ENCODE measurements at regions not wholly inside any gene's neighbourhood (a gene's known extent, or its start where the extent isn't known, plus 50 kb on each side); places are given as distances from the start of the nearest gene placed in this dataset.
"Not testable (repeated sequence)": the region's sequence is repeated elsewhere in the genome, so short reads cannot be mapped to it uniquely, and the experiment has no call there.

DNA sequence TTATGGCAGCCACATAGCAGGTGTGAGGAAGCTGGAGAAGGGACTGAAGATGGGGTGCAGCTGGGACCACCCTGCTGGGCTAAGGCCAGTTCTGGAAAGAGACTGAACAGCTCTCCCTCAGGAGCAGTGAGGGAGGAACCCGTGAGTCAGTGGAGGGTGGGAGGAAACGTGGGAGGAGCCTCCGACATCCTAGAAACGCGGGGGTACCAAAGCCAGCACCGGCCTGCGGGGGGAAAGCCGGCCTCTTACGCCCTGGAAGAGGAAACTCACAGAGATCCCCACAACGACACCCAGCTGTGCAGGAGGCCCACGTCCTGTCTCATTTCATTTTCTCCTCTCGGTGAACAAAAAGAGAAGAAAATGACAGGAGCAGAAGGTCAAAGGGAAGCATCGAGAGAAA lies 185.8 kb upstream of the IRX4 start:
- Histone ChIP-seq H3K27ac (ENCODE audit: low read length) (no peak overlapping the region), H3K27me3 (ENCODE audit: insufficient read depth, low read length) (no peaks in the 10 kb centered on the region), H3K4me3 (ENCODE audit: low read length) (no peak overlapping the region), H3K36me3 (ENCODE audit: insufficient read depth, low read depth, low read length) (no peaks in the 10 kb centered on the region), H3K4me1 (ENCODE audit: insufficient read depth, low read length) (no peaks in the 10 kb centered on the region; the same call in 1 of the 2 replicates), H3K9me3 (ENCODE audit: insufficient read depth, low read depth, low read length) (no peaks in the 10 kb centered on the region), H3K9ac (ENCODE audit: low read depth, low read length) (no peak overlapping the region)

DNA sequence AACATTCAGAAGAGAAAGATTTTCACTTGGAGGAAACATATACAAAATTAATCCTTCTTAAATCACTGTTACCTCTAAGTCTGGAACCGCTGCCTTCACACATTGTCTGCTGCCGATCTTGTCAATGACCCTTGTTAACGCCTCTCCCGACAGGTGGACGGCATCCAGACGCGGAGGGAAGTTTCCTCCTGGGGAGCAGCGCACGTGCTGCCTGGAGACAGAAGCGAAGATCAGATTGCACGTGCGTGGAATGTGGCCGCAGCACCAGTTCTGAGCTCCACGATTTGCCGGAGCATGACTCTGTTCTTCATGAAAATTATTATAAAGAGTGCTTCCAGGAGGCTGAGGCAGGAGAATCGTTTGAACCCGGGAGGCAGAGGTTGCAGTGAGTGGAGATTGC lies 183.6 kb upstream of the IRX4 start:
- Histone ChIP-seq H3K9ac (ENCODE audit: low read depth, low read length) (no peak overlapping the region), H3K4me3 (ENCODE audit: low read length) (no peak overlapping the region), H3K27me3 (ENCODE audit: insufficient read depth, low read length) (no peaks in the 10 kb centered on the region), H3K27ac (ENCODE audit: low read length) (no peak overlapping the region), H3K4me1 (ENCODE audit: insufficient read depth, low read length) (no peaks in the 10 kb centered on the region; the same call in 1 of the 2 replicates), H3K9me3 (ENCODE audit: insufficient read depth, low read depth, low read length) (no peaks in the 10 kb centered on the region), H3K36me3 (ENCODE audit: insufficient read depth, low read depth, low read length) (no peaks in the 10 kb centered on the region)

DNA sequence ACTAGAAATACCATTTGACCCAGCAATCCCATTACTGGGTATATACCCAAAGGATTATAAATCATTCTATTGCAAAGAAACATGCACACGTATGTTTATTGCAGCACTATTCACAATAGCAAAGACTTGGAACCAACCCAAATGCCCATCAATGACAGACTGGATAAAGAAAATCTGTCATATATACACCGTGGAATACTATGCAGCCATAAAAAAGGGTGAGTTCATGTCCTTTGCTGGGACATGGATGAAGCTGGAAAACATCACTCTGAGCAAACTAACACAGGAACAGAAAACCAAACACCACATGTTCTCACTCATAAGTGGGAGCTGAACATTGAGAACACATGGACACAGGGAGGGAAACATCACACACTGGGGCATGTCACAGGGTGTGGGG lies 180.7 kb upstream of the IRX4 start:
- H3K9ac ChIP-seq (ENCODE audit: low read depth, low read length); H3K4me3 ChIP-seq (ENCODE audit: low read length); H3K9me3 ChIP-seq (ENCODE audit: insufficient read depth, low read depth, low read length); H3K36me3 ChIP-seq (ENCODE audit: insufficient read depth, low read depth, low read length); H3K27ac ChIP-seq (ENCODE audit: low read length); H3K4me1 ChIP-seq (ENCODE audit: insufficient read depth, low read length); H3K27me3 ChIP-seq (ENCODE audit: insufficient read depth, low read length): not testable (repeated sequence)

DNA sequence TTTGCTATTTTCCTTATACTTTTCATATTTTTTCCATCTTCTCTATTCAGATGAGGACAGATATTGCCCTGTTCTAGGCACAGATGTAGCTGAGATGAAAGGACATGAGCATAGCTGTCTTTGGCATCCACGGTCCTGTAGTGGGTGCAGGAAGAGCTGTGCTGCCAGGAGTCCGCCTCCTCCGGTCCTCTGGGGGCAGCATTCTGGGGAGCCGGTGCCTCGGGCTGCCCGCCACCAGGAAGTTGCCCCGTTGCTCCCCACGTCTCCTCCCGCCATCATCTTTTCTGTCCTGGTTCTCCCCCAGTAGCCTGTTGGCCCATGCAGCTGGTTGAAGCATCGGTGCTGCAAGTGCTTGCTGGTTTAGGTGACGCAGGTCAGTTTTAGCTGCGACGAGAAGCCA lies 170.0 kb upstream of the IRX4 start:
- no peaks in the 10 kb centered on the region for H3K36me3 ChIP-seq (ENCODE audit: insufficient read depth, low read depth, low read length)
- peaks cover 8% of the 10 kb centered on the region; the same call in 1 of the 2 replicates for H3K9me3 ChIP-seq (ENCODE audit: insufficient read depth, low read depth, low read length)
- H3K4me1 ChIP-seq (ENCODE audit: insufficient read depth, low read length), result no peaks in the 10 kb centered on the region; the same call in 1 of the 2 replicates
- no peaks in the 10 kb centered on the region for H3K27me3 ChIP-seq (ENCODE audit: insufficient read depth, low read length)
- no peak overlapping the region for H3K4me3 ChIP-seq (ENCODE audit: low read length)
- H3K9ac ChIP-seq (ENCODE audit: low read depth, low read length), result no peak overlapping the region
- no peak overlapping the region for H3K27ac ChIP-seq (ENCODE audit: low read length)

DNA sequence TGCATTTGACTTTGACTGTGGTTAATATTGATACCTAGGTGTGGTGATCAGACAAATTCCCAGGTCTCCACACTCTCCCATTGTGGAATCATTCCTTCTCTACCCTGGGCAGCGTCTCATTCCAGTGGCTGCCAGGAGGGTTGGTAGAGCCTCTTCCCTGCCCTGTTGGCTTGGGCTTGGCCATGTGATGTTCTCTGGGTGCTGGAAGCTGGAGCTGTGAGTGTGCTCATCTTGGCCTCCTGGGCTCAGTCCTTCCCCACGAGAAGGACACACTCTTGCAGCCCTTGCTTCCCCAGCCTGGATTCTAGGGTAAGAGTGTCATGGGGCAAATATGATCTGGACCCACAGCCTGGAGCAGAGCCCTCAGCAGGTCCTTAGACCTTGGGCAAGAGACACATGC lies 167.2 kb upstream of the IRX4 start:
- Histone ChIP-seq H3K4me1 (ENCODE audit: insufficient read depth, low read length) (no peaks in the 10 kb centered on the region; the same call in 1 of the 2 replicates), H3K27me3 (ENCODE audit: insufficient read depth, low read length) (no peaks in the 10 kb centered on the region)

DNA sequence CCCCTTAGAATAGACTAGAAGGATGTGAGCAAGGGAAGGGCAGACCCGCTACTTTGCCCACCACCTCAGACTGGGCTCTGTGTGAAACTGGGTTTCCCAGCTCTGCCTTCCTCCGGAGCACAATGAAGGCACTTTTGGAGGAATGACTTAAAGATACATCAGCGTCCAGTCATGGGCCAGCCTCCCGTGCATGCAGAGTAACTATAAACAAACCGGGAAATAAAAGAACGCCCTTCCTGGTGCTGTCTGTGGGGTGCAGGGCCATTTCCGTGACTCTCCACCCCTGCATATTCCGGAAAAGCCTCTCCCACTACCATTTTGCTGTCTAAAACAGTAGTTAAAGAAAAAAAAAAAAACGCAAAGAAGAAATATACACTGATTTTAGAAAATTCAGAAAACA lies 165.9 kb upstream of the IRX4 start:
- no peaks in the 10 kb centered on the region for H3K27me3 ChIP-seq (ENCODE audit: insufficient read depth, low read length)
- no peaks in the 10 kb centered on the region; the same call in 1 of the 2 replicates for H3K4me1 ChIP-seq (ENCODE audit: insufficient read depth, low read length)
- no peak overlapping the region for H3K27ac ChIP-seq (ENCODE audit: low read length)
- no peaks in the 10 kb centered on the region for H3K9me3 ChIP-seq (ENCODE audit: insufficient read depth, low read depth, low read length)
- no peaks in the 10 kb centered on the region for H3K36me3 ChIP-seq (ENCODE audit: insufficient read depth, low read depth, low read length)
- H3K4me3 ChIP-seq (ENCODE audit: low read length), result no peak overlapping the region
- H3K9ac ChIP-seq (ENCODE audit: low read depth, low read length), result no peak overlapping the region

More for the DNA sequence above, 167.2 kb upstream of the IRX4 start:
- H3K9ac ChIP-seq (ENCODE audit: low read depth, low read length), result no peak overlapping the region
- H3K9me3 ChIP-seq (ENCODE audit: insufficient read depth, low read depth, low read length), result no peaks in the 10 kb centered on the region
- no peak overlapping the region for H3K27ac ChIP-seq (ENCODE audit: low read length)
- no peaks in the 10 kb centered on the region for H3K36me3 ChIP-seq (ENCODE audit: insufficient read depth, low read depth, low read length)
- H3K4me3 ChIP-seq (ENCODE audit: low read length), result no peak overlapping the region

DNA sequence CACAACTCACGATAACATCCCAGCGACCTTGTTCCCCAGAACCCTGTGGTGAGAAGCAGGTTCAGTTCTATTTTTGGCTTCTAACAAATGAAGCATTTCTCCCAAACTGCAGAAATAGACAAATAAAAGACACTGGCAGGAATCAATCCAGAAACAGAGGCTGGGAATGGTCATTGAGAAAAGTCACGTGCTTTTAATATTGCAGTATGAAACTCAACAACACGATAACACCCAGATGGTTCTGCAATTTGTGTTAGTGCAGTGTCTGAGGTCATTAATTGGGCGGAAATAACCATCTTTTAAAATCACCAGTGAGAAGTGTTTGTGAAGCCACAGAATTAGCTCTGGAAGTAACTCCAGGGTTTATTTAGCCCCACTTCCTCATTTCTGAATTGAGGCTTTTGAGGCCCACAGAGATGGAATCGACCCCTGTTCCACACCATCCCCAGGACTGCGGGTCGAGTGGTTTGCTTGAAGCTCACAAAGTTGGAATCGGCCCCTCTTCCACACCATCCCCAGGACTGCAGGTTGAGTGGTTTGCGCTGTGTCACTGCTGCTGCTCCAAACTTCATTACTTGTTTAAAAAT lies 164.7 kb upstream of the IRX4 start:
- H3K27ac ChIP-seq (ENCODE audit: low read length), result no peak overlapping the region
- no peak overlapping the region for H3K4me3 ChIP-seq (ENCODE audit: low read length)
- H3K9me3 ChIP-seq (ENCODE audit: insufficient read depth, low read depth, low read length), result no peaks in the 10 kb centered on the region
- no peaks in the 10 kb centered on the region; the same call in 1 of the 2 replicates for H3K4me1 ChIP-seq (ENCODE audit: insufficient read depth, low read length)
- no peak overlapping the region for H3K9ac ChIP-seq (ENCODE audit: low read depth, low read length)
- H3K36me3 ChIP-seq (ENCODE audit: insufficient read depth, low read depth, low read length), result no peaks in the 10 kb centered on the region
- no peaks in the 10 kb centered on the region for H3K27me3 ChIP-seq (ENCODE audit: insufficient read depth, low read length)

DNA sequence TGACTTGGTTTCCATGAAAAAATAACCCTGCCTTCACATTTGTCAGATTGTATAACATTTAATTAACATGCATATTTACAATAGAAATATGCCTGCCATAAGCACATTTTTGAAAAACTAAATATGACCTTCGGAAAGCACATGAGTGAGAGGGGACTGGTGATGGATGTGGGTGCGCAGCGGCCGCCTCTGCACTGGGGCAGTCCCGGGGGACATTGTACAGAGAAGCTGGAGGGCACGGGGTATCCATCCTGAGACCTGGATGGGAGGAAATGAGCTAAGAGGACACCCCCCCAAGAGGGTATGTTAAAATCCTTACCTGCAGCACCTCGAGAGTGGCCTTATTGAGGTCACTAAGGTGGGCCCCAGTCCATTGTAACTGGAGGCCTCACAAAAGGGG lies 161.3 kb upstream of the IRX4 start:
- no peak overlapping the region for H3K9ac ChIP-seq (ENCODE audit: low read depth, low read length)
- H3K9me3 ChIP-seq (ENCODE audit: insufficient read depth, low read depth, low read length), result no peaks in the 10 kb centered on the region
- no peak overlapping the region for H3K4me3 ChIP-seq (ENCODE audit: low read length)
- H3K36me3 ChIP-seq (ENCODE audit: insufficient read depth, low read depth, low read length), result no peaks in the 10 kb centered on the region
- H3K27me3 ChIP-seq (ENCODE audit: insufficient read depth, low read length), result no peaks in the 10 kb centered on the region
- no peak overlapping the region for H3K27ac ChIP-seq (ENCODE audit: low read length)
- peaks cover 2% of the 10 kb centered on the region; the same call in 1 of the 2 replicates for H3K4me1 ChIP-seq (ENCODE audit: insufficient read depth, low read length)

DNA sequence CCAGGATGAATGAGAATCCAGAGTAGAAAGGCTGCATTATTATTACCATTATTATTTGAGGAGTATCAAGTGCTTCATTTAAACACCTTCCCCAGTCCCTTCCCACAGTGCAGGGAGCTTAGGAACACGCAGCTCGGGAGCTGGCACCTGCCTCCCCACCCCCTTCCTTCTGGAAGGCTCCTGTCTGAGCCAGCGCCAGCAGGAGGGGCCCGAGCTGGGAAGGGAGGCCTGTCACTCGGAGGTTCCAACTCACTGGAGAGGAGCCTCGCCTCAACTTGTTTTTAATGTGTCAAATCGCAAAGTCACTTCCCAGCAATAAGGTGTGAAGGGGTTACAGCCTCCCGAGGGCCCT lies 156.4 kb upstream of the IRX4 start:
- Histone ChIP-seq H3K9me3 (ENCODE audit: insufficient read depth, low read depth, low read length) (no peaks in the 10 kb centered on the region), H3K9ac (ENCODE audit: low read depth, low read length) (no peak overlapping the region), H3K36me3 (ENCODE audit: insufficient read depth, low read depth, low read length) (no peaks in the 10 kb centered on the region), H3K27me3 (ENCODE audit: insufficient read depth, low read length) (peaks cover 27% of the 10 kb centered on the region), H3K4me3 (ENCODE audit: low read length) (no peak overlapping the region), H3K4me1 (ENCODE audit: insufficient read depth, low read length) (peaks cover 3% of the 10 kb centered on the region; the same call in 1 of the 2 replicates), H3K27ac (ENCODE audit: low read length) (no peak overlapping the region)

DNA sequence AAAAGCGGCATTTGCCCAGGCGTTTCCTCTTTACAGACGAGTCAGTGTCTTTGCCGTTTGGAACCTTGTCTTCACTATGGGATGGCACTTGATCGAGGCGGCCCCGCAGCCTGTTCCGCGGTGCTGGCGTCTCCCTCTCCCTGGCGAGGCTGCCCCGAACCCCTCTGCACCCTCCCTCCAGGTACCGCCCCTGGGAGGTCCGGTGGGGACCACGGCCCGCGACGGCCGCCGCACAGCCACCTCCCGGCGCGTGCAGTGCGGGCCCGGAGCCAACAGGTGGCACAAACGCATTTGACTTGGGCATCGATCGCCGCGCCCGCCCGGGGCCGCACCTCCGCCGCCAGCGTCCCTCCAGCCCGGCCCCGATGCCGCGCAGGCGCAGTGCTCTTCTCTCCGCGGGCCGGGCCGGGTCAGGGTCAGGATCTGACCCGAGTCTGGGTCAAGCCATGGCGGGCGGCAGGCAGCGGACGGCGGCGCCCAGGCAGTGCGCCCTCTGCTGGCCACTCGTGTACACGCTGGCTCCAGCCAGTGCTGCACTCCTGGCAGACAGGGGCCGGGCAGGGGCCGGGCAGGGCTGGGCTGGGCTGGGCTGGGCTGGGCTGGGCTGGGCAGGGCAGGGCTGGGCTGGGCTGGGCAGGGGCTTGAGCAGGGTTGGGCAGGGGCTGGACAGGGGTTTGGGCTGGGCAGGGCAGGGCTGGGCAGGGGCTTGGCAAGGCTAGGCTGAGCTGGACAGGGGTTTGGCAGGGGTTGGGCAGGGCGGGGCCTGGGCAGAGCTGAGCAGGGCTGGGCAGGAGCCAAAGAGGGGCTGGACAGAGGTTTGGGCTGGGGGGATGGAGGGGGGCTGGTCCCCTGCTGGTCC lies 155.8 kb upstream of the IRX4 start:
- H3K9me3 ChIP-seq (ENCODE audit: insufficient read depth, low read depth, low read length), result no peaks in the 10 kb centered on the region
- no peaks in the 10 kb centered on the region for H3K36me3 ChIP-seq (ENCODE audit: insufficient read depth, low read depth, low read length)
- H3K9ac ChIP-seq (ENCODE audit: low read depth, low read length), result no peak overlapping the region
- peaks cover 33% of the 10 kb centered on the region for H3K27me3 ChIP-seq (ENCODE audit: insufficient read depth, low read length)
- no peak overlapping the region for H3K27ac ChIP-seq (ENCODE audit: low read length)
- peak overlapping the region; percentile 66; the same call in 1 of the 2 replicates for H3K4me3 ChIP-seq (ENCODE audit: low read length)
- peaks cover 3% of the 10 kb centered on the region; the same call in 1 of the 2 replicates for H3K4me1 ChIP-seq (ENCODE audit: insufficient read depth, low read length)

DNA sequence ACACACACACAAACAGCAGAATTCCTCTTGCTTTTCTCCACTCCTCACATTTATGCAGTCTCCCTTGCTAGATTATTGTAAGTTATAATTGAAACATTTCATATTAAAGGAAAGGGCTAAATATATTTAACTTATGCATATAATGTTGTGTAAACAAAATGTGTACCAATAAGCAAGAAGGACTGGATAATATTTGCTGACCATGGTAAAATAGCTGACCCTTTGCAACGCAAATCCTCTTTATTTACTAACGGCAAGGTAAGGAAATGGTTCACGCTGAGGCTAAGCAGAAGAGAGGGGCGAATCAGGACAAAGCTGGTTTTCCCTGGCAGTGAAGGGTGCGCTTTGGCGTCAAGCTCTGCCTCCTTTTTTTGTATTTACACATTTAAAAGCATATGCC lies 154.2 kb upstream of the IRX4 start:
- Histone ChIP-seq H3K27ac (ENCODE audit: low read length) (no peak overlapping the region), H3K4me1 (ENCODE audit: insufficient read depth, low read length) (peaks cover 3% of the 10 kb centered on the region; the same call in 1 of the 2 replicates), H3K4me3 (ENCODE audit: low read length) (no peak overlapping the region)

DNA sequence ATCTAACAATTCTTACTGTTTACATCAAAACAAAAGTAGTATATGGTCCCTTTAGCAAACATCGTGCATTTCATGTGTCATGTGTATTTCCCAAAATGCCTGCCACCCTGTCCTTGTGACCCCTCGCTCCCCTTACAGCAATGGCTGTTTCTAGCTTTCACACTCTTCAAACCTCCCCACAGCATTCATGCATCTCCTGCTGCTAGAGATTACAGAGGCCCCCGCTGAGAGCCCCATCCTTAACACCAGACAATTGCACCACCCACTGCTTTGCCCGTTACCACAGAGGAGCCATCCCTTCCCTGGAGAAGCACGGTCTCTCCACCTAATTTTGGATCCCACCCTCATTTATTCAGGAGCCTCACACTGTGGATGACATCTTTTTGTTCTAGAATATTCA lies 149.7 kb upstream of the IRX4 start:
- H3K4me1 ChIP-seq (ENCODE audit: insufficient read depth, low read length), result no peaks in the 10 kb centered on the region; the same call in 1 of the 2 replicates
- no peak overlapping the region for H3K9ac ChIP-seq (ENCODE audit: low read depth, low read length)
- no peak overlapping the region for H3K4me3 ChIP-seq (ENCODE audit: low read length)
- H3K36me3 ChIP-seq (ENCODE audit: insufficient read depth, low read depth, low read length), result no peaks in the 10 kb centered on the region
- no peaks in the 10 kb centered on the region for H3K9me3 ChIP-seq (ENCODE audit: insufficient read depth, low read depth, low read length)
- H3K27ac ChIP-seq (ENCODE audit: low read length), result no peak overlapping the region
- H3K27me3 ChIP-seq (ENCODE audit: insufficient read depth, low read length), result peaks cover 49% of the 10 kb centered on the region

More for the DNA sequence above, 154.2 kb upstream of the IRX4 start:
- Histone ChIP-seq H3K9me3 (ENCODE audit: insufficient read depth, low read depth, low read length) (no peaks in the 10 kb centered on the region), H3K9ac (ENCODE audit: low read depth, low read length) (no peak overlapping the region), H3K36me3 (ENCODE audit: insufficient read depth, low read depth, low read length) (no peaks in the 10 kb centered on the region), H3K27me3 (ENCODE audit: insufficient read depth, low read length) (peaks cover 50% of the 10 kb centered on the region)

All from iPS-20b (cell line).